SH-SY5Y (cell line): ENCODE measurements at regions not wholly inside any gene's neighbourhood (a gene's known extent, or its start where the extent isn't known, plus 50 kb on each side); places are given as distances from the start of the nearest gene placed in this dataset.

Source experiments
- GATA2 ChIP-seq: IDR thresholded peaks from 2 replicates; pipeline ENCODE4 v1.6.1; 2011; ENCODE audit warnings: mild to moderate bottlenecking, low read depth, low read length
- GATA3 ChIP-seq: IDR thresholded peaks from 2 replicates; pipeline ENCODE4 v1.6.1; 2011; ENCODE audit warnings: low read depth, mild to moderate bottlenecking, low read length, moderate library complexity

- no peak for TF ChIP-seq GATA2
- TF ChIP-seq GATA3: no peak
Measured at GRCh38 chr2:118295592-118296390, 207.5 kb downstream of the INSIG2 start.

- no peak for TF ChIP-seq GATA3
- no peak for TF ChIP-seq GATA2
Measured at GRCh38 chr2:118294063-118294462, 205.8 kb downstream of the INSIG2 start.

GRCh38 chr2:118292991-118293390 lies 204.7 kb downstream of the INSIG2 start:
- no peak for TF ChIP-seq GATA3
- no peak for TF ChIP-seq GATA2

GRCh38 chr2:118291251-118291880 lies 203.1 kb downstream of the INSIG2 start:
- TF ChIP-seq GATA2 (no peak), GATA3 (no peak)

- TF ChIP-seq GATA3 (no peak), GATA2 (no peak)
Measured at GRCh38 chr2:118290411-118291250, 202.4 kb downstream of the INSIG2 start.

- TF ChIP-seq GATA3 (no peak), GATA2 (no peak)
Measured at GRCh38 chr2:118279005-118279404, 190.7 kb downstream of the INSIG2 start.

- no peak for TF ChIP-seq GATA2
- TF ChIP-seq GATA3: no peak
Measured at GRCh38 chr2:118278046-118278445, 189.8 kb downstream of the INSIG2 start.

GRCh38 chr2:118274841-118275510 lies 186.7 kb downstream of the INSIG2 start:
- TF ChIP-seq GATA2: no peak
- TF ChIP-seq GATA3: no peak

- TF ChIP-seq GATA2 (no peak), GATA3 (no peak)
Measured at GRCh38 chr2:118272391-118272790, 184.1 kb downstream of the INSIG2 start.

GRCh38 chr2:118269408-118270051 lies 181.3 kb downstream of the INSIG2 start:
- TF ChIP-seq GATA3 (no peak), GATA2 (no peak)

- TF ChIP-seq GATA3: no peak
- no peak for TF ChIP-seq GATA2
Measured at GRCh38 chr2:118268268-118268667, 180.0 kb downstream of the INSIG2 start.

GRCh38 chr2:118265873-118266455 lies 177.7 kb downstream of the INSIG2 start:
- TF ChIP-seq GATA3 (no peak), GATA2 (no peak)

- no peak for TF ChIP-seq GATA2
- TF ChIP-seq GATA3: no peak
Measured at GRCh38 chr2:118264232-118264990, 176.1 kb downstream of the INSIG2 start.
